GM12878 (cell line): ENCODE measurements at regions not wholly inside any gene's neighbourhood (a gene's known extent, or its start where the extent isn't known, plus 50 kb on each side); places are given as distances from the start of the nearest gene placed in this dataset.

Source experiments
- ATAC-seq: fragments of 200-7000 bp; cut with Tn5 transposase; 3 replicates; pipeline ENCODE4 v1.9.1; 2020; ENCODE audit warnings: mild to moderate bottlenecking, moderate library complexity
- BruUV-seq: library from RNA; stranded (reverse); fragments of 400-500 nt; replicated peaks from 2 replicates; lab custom pipeline; 2021; lab: Mats Ljungman, UMichigan
- CTCF ChIA-PET: fragments of 300-600 bp; sonication (Branson Sonifier 250); formaldehyde crosslinking; extraction: SDS; loops from one replicate; lab custom pipeline; 2021; ENCODE audit warnings: inconsistent platforms; lab: Yijun Ruan, JAX
- POLR2A ChIA-PET: fragments of 350-600 bp; formaldehyde crosslinking; extraction: SDS; loops from one replicate; lab custom pipeline; 2021; ENCODE audit warnings: inconsistent platforms; lab: Charles Lee
- RAD21 ChIA-PET: fragments of 300-600 bp; sonication (Branson Sonifier 250); formaldehyde crosslinking; loops from one replicate; lab custom pipeline; 2023; ENCODE audit warnings: antibody characterized with exemption; ENCODE audit not compliant: unreplicated experiment; lab: Charles Lee
- SMC1A ChIA-PET: fragments of 300-600 bp; sonication (Branson Sonifier 250); formaldehyde crosslinking; loops from one replicate; lab custom pipeline; 2023; ENCODE audit not compliant: unreplicated experiment, uncharacterized antibody; lab: Charles Lee
- DNase-seq: peaks from one replicate; pipeline ENCODE4 v3.0.0-alpha.2; 2011; ENCODE audit warnings: low read depth, low spot score
- FAIRE-seq: peaks from 3 replicates; lab custom pipeline; 2011; peaks lifted over from hg19 to GRCh38; lab: Jason Lieb, UNC
- H2AFZ ChIP-seq: 2 replicates; pipeline ENCODE4 v1.6.0; 2011; ENCODE audit warnings: low read depth, low read length, control low read depth; ENCODE audit not compliant: control insufficient read depth
- H3K27ac ChIP-seq: 2 replicates; pipeline ENCODE4 v1.5.1; 2011; ENCODE audit warnings: control low read depth; ENCODE audit not compliant: control insufficient read depth, insufficient read depth
- H3K27me3 ChIP-seq, 2 experiments: replicated peaks in 1 of 2; 2 replicates each; pipeline versions ENCODE4 v1.6.0 to v1.6.1; 2011; ENCODE audit warnings: low read length in 1 of 2; ENCODE audit not compliant: control insufficient read depth in 2 of 2, insufficient read depth in 2 of 2
- H3K36me3 ChIP-seq, 2 experiments: 2 replicates each; pipeline ENCODE4 v1.5.1; 2011; ENCODE audit warnings: low read length in 1 of 2; ENCODE audit not compliant: control insufficient read depth in 2 of 2, insufficient read depth in 2 of 2
- H3K4me1 ChIP-seq: 2 replicates; pipeline ENCODE4 v1.6.1; 2011; ENCODE audit warnings: mild to moderate bottlenecking, low read length, moderate library complexity, mixed read lengths; ENCODE audit not compliant: control insufficient read depth, insufficient read depth
- H3K4me2 ChIP-seq: 2 replicates; pipeline ENCODE4 v1.6.0; 2011; ENCODE audit warnings: control low read depth; ENCODE audit not compliant: control insufficient read depth, insufficient read depth
- H3K4me3 ChIP-seq: fragments of 200-600 bp; sonication (generic); 2 replicates; pipeline ENCODE4 v1.5.1; 2016
- H3K79me2 ChIP-seq: 2 replicates; pipeline ENCODE4 v1.6.0; 2011; ENCODE audit warnings: low read length; ENCODE audit not compliant: control insufficient read depth, insufficient read depth
- H3K9ac ChIP-seq: 2 replicates; pipeline ENCODE4 v1.8.0; 2011; ENCODE audit warnings: low read length, control low read depth, mixed read lengths; ENCODE audit not compliant: control insufficient read depth, insufficient read depth
- H3K9me3 ChIP-seq: replicated peaks from 3 replicates; pipeline ENCODE4 v1.5.1; 2011; ENCODE audit warnings: mild to moderate bottlenecking, low read length; ENCODE audit not compliant: control insufficient read depth, insufficient read depth
- H4K20me1 ChIP-seq: 2 replicates; pipeline ENCODE4 v1.6.0; 2011; ENCODE audit not compliant: control insufficient read depth, insufficient read depth
- BACH1 ChIP-seq: fragments of 450-650 bp; IDR thresholded peaks from 2 replicates; pipeline ENCODE4 v1.6.1; 2017; ENCODE audit warnings: mild to moderate bottlenecking, borderline replicate concordance
- CEBPB ChIP-seq, 2 experiments: fragments of 150-350 bp in 1 of 2; IDR thresholded peaks; 2 replicates each; pipeline ENCODE4 v1.6.1; 2012 to 2014; ENCODE audit warnings: low read depth in 2 of 2, low read length in 2 of 2, borderline replicate concordance in 1 of 2, inconsistent platforms in 1 of 2
- MEF2B ChIP-seq: fragments of 450-650 bp; IDR thresholded peaks from 2 replicates; pipeline ENCODE4 v1.6.1; 2018; ENCODE audit warnings: mild to moderate bottlenecking, moderate library complexity; ENCODE audit not compliant: partially characterized antibody, poor library complexity, severe bottlenecking
- NR2C1 ChIP-seq: fragments of 450-650 bp; IDR thresholded peaks from 2 replicates; pipeline ENCODE4 v1.6.1; 2017; ENCODE audit warnings: antibody characterized with exemption, mild to moderate bottlenecking, moderate library complexity
- SMAD5 ChIP-seq: IDR thresholded peaks from 2 replicates; pipeline ENCODE4 v1.6.1; 2016; ENCODE audit warnings: antibody characterized with exemption, low read depth
- WGBS: methylation state at CpG from one replicate; pipeline ENCODE4 v1.1.6; 2016; ENCODE audit warnings: low lambda C conversion rate; ENCODE audit not compliant: insufficient replicate concordance, insufficient coverage; ENCODE audit errors: missing lambda C conversion rate; 5-methylcytosine and 5-hydroxymethylcytosine counted together
- in situ Hi-C: fragments of 300-500 bp; cut with MboI; formaldehyde crosslinking; loops from 9 replicates; pipeline ENCODE4 v1.14.3; 2018; ENCODE audit warnings: mixed read lengths
- intact Hi-C: fragments of 100-400 bp; cut with micrococcal nuclease; formaldehyde crosslinking; loops from one replicate; pipeline ENCODE4 v1.14.2; 2022; ENCODE audit not compliant: unreplicated experiment
- TF ChIP-seq, protein P1 (sequence below): fragments of 450-650 bp; IDR thresholded peaks from 2 replicates; pipeline ENCODE4 v1.6.1; 2017; ENCODE audit warnings: mild to moderate bottlenecking, low read depth, inconsistent platforms; ENCODE audit not compliant: poor library complexity, severe bottlenecking

DNA sequence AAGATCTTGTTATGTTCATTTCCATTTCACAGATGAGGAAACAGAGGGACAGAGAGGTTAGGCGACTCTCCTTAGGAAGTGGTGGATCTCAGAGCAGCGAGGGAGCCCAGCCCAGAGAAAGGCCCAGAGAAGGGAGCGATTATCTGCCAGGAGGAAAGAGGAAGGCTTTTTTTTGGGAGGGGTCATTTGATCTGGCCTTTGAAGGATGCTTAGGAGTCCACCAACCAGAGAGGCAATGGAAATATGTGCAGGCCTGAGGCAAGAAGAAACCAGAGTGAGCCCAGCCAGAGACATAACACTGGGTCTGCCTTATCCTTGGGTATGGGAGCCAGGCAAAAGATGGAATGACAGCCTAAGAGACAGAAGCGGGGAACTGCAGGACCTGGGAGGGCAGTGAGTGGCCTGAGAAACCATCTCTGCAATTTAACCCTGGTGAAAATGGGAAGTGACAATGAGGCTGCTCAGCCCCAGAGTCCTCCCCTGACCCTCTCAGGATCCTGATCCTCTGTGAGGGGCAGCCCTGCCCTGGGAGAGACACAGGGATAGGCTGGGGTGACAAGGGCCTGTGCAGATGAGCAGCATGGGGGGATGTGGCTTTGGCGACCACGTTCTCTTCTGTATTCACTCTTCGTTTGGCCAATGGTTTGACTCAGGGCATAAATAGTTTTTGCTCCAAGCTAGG is 163.2 kb downstream of the WNT7A start (continued):
- TF ChIP-seq, protein P1, sequence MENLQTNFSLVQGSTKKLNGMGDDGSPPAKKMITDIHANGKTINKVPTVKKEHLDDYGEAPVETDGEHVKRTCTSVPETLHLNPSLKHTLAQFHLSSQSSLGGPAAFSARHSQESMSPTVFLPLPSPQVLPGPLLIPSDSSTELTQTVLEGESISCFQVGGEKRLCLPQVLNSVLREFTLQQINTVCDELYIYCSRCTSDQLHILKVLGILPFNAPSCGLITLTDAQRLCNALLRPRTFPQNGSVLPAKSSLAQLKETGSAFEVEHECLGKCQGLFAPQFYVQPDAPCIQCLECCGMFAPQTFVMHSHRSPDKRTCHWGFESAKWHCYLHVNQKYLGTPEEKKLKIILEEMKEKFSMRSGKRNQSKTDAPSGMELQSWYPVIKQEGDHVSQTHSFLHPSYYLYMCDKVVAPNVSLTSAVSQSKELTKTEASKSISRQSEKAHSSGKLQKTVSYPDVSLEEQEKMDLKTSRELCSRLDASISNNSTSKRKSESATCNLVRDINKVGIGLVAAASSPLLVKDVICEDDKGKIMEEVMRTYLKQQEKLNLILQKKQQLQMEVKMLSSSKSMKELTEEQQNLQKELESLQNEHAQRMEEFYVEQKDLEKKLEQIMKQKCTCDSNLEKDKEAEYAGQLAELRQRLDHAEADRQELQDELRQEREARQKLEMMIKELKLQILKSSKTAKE = no peak
- TF ChIP-seq BACH1 (no peak), MEF2B (no peak)
- TF ChIP-seq, all 136 proteins: peak for 0

DNA sequence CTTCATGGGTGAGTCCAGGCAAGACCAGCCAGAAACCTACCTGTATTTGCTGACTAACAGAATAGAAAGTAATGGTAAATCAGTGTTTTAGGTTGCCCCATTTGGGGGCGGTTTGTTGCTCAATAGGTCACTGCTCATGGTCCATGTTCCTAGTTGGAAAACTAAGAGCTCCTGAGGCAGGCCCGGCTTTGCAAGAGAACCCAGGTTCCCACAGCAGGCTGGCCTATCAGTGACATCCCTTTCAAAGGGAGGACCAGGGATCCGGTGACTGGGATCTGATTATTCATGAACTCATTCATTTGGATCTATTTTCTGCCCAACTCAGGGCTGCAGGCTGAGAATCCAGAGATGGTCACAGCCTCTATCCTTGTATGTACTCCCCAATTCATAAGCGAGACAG is 163.9 kb downstream of the WNT7A start:
- no peak overlapping the region for H2AFZ ChIP-seq
- no peaks in the 10 kb centered on the region; the same call in 1 of the 3 replicates for H3K9me3 ChIP-seq
- H3K79me2 ChIP-seq = no peaks in the 10 kb centered on the region
- ATAC-seq (no peak), DNase-seq (no peak), FAIRE-seq (no peak)
- ChIA-PET POLR2A (no interaction called here), RAD21 (no interaction called here), CTCF (no interaction called here), SMC1A (no interaction called here)
- TF ChIP-seq NR2C1 (no peak), CEBPB (IDR thresholded peaks at IDR 0.05; ENCODE audit: borderline replicate concordance in 1 of 2, low read depth in 2 of 2, low read length in 2 of 2) (no peak), SMAD5 (no peak)
- H3K27me3 ChIP-seq = no peaks in the 10 kb centered on the region
- no peaks in the 10 kb centered on the region for H4K20me1 ChIP-seq
- no peak overlapping the region for H3K9ac ChIP-seq
- no TSS peak for BruUV-seq
- in situ Hi-C loops = no loop called here
- no peak overlapping the region for H3K4me3 ChIP-seq
- no peaks in the 10 kb centered on the region for H3K4me1 ChIP-seq
- no peak overlapping the region for H3K4me2 ChIP-seq
- H3K36me3 ChIP-seq = no peaks in the 10 kb centered on the region
- WGBS = 48% methylated on average over 4 of the region's 4 CpGs
- no peak overlapping the region for H3K27ac ChIP-seq
- intact Hi-C loops = no loop called here
